ENCODE measurements at regions not wholly inside any gene's neighbourhood (a gene's known extent, or its start where the extent isn't known, plus 50 kb on each side); places are given as distances from the start of the nearest gene placed in this dataset.

DNA sequence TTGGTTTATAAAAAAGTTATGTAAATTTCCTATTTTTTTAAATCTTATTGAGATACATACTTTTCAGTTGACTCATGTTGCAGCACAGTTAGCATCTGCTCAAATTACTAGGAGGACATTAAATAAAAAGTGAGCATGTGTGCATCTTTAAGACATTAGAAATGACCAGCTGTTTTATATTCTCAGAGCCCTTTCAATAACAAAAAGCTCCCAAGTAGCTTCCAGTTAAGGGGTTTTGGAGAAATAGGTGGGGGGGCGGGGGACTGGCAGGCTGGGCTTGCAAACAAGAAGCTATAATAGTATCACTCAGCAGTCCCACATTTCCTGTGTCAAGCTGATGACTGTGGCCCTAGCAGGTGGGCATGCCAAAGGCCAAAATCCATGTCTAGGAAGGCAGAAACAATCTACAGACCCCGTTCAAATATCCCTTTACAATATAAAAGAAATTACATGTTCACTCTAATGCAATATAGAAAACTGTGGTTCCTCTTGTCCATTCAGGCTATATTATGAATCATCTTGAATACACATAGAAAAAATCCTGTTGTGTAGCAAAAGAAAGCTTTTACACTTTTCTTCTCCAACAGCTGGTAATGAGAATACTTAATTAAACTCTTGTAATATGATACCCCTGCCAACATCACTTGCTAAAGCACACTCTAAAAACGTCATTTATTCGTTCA lies 1713.2 kb upstream of the SLC10A2 start:
- Histone ChIP-seq H3K9ac (ENCODE audit: low read depth, low read length) (no peak overlapping the region), H3K79me2 (ENCODE audit: insufficient read depth, low read length) (peaks cover 4% of the 10 kb centered on the region; the same call in 1 of the 2 replicates), H3K4me1 (ENCODE audit: insufficient read depth, low read length) (peaks cover 26% of the 10 kb centered on the region), H3K27ac (ENCODE audit: low read length) (no peak overlapping the region), H3K27me3 (ENCODE audit: insufficient read depth, low read length, poor library complexity) (no peaks in the 10 kb centered on the region), H2AFZ (ENCODE audit: low read depth, low read length) (no peak overlapping the region), H3K4me3 (ENCODE audit: low read depth in 1 of 2, low read length in 2 of 2) (no peak overlapping the region), H3K9me3 (ENCODE audit: insufficient read depth, low read length, severe bottlenecking) (no peaks in the 10 kb centered on the region), H3K36me3 (ENCODE audit: insufficient read depth, low read length) (peaks cover 18% of the 10 kb centered on the region), H4K20me1 (ENCODE audit: insufficient read depth, low read length) (no peaks in the 10 kb centered on the region), H3K4me2 (ENCODE audit: insufficient read depth, low read length) (no peak overlapping the region)
- peak; percentile 30; the same call in 1 of the 3 replicates for ATAC-seq (ENCODE audit: insufficient read depth, low read depth)
- DNase-seq = peak; percentile 26
- TF ChIP-seq EZH2 (IDR thresholded peaks at IDR 0.05; ENCODE audit: borderline replicate concordance, low read depth, low read length, severe bottlenecking) (no peak), CTCF (IDR thresholded peaks at IDR 0.05; ENCODE audit: borderline replicate concordance, extremely low read depth, low read length, poor library complexity, severe bottlenecking) (no peak)

DNA sequence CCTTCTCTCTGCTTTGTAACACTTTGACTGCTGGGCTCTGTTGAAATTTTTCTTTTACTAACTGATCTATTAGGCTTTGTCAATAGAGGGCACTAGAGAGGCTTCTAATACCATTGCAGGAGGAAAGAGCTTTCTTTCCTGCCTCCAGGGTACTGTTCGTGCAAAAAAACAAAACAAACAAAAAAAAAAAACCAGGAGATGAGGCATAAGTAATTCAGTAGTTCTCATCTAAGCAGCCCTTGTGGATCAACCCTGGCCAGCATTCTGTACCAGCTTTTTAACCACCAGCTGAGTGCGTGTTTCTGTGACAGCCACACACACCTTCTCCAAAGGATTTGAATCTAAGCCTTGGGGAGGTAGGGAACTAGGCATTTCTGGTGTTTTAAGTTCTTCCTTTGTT lies 1707.6 kb upstream of the SLC10A2 start:
- TF ChIP-seq CTCF (IDR thresholded peaks at IDR 0.05; ENCODE audit: borderline replicate concordance, extremely low read depth, low read length, poor library complexity, severe bottlenecking) (peak; percentile 77), EZH2 (IDR thresholded peaks at IDR 0.05; ENCODE audit: borderline replicate concordance, low read depth, low read length, severe bottlenecking) (no peak)
- H4K20me1 ChIP-seq (ENCODE audit: insufficient read depth, low read length) = no peaks in the 10 kb centered on the region

GRCh38 chr13:104769545-104769944 lies 1703.3 kb upstream of the SLC10A2 start:
- Histone ChIP-seq H4K20me1 (ENCODE audit: insufficient read depth, low read length) (no peaks in the 10 kb centered on the region), H3K4me2 (ENCODE audit: insufficient read depth, low read length) (no peak overlapping the region), H2AFZ (ENCODE audit: low read depth, low read length) (no peak overlapping the region), H3K36me3 (ENCODE audit: insufficient read depth, low read length) (peaks cover 15% of the 10 kb centered on the region; the same call in 1 of the 2 replicates), H3K4me1 (ENCODE audit: insufficient read depth, low read length) (peaks cover 16% of the 10 kb centered on the region), H3K9me3 (ENCODE audit: insufficient read depth, low read length, severe bottlenecking) (no peaks in the 10 kb centered on the region), H3K79me2 (ENCODE audit: insufficient read depth, low read length) (peaks cover 14% of the 10 kb centered on the region; the same call in 1 of the 2 replicates), H3K27me3 (ENCODE audit: insufficient read depth, low read length, poor library complexity) (no peaks in the 10 kb centered on the region), H3K4me3 (ENCODE audit: low read depth in 1 of 2, low read length in 2 of 2) (no peak overlapping the region), H3K9ac (ENCODE audit: low read depth, low read length) (no peak overlapping the region), H3K27ac (ENCODE audit: low read length) (no peak overlapping the region; the same call in 1 of the 2 replicates)
- ATAC-seq (ENCODE audit: insufficient read depth, low read depth) (peak; percentile 51; the same call in 2 of the 3 replicates), DNase-seq (peak; percentile 24)
- TF ChIP-seq EZH2 (IDR thresholded peaks at IDR 0.05; ENCODE audit: borderline replicate concordance, low read depth, low read length, severe bottlenecking) (no peak), CTCF (IDR thresholded peaks at IDR 0.05; ENCODE audit: borderline replicate concordance, extremely low read depth, low read length, poor library complexity, severe bottlenecking) (no peak)

More for the DNA sequence above, 1707.6 kb upstream of the SLC10A2 start:
- Histone ChIP-seq H3K27me3 (ENCODE audit: insufficient read depth, low read length, poor library complexity) (no peaks in the 10 kb centered on the region), H3K9ac (ENCODE audit: low read depth, low read length) (peak overlapping the region; percentile 32), H3K36me3 (ENCODE audit: insufficient read depth, low read length) (peaks cover 15% of the 10 kb centered on the region; the same call in 1 of the 2 replicates), H3K9me3 (ENCODE audit: insufficient read depth, low read length, severe bottlenecking) (no peaks in the 10 kb centered on the region), H3K79me2 (ENCODE audit: insufficient read depth, low read length) (peaks cover 18% of the 10 kb centered on the region; the same call in 1 of the 2 replicates), H3K4me1 (ENCODE audit: insufficient read depth, low read length) (peaks cover 30% of the 10 kb centered on the region), H2AFZ (ENCODE audit: low read depth, low read length) (peak overlapping the region; percentile 23; the same call in 1 of the 2 replicates), H3K27ac (ENCODE audit: low read length) (peak overlapping the region; percentile 84), H3K4me2 (ENCODE audit: insufficient read depth, low read length) (peak overlapping the region; percentile 54), H3K4me3 (ENCODE audit: low read depth in 1 of 2, low read length in 2 of 2) (no peak overlapping the region)
- ATAC-seq (ENCODE audit: insufficient read depth, low read depth) (peak; percentile 74), DNase-seq (peak; percentile 50)
